ENCODE measurements at regions not wholly inside any gene's neighbourhood (a gene's known extent, or its start where the extent isn't known, plus 50 kb on each side); places are given as distances from the start of the nearest gene placed in this dataset.

- ChIA-PET CTCF (no interaction called here), POLR2A (ENCODE audit: unreplicated experiment) (no interaction called here)
- H3K14ac ChIP-seq (replicated peaks; ENCODE audit: low read depth, low read length), result no peak overlapping the region
- H4K20me1 ChIP-seq (ENCODE audit: insufficient read depth, low read length), result no peaks in the 10 kb centered on the region
- DNase-seq, result no peak
- intact Hi-C loops (cut with micrococcal nuclease), result no loop called here
- no peak overlapping the region for H2BK120ac ChIP-seq (ENCODE audit: low read depth, low read length)
- H3K9me1 ChIP-seq (ENCODE audit: insufficient read depth, low read length), result no peaks in the 10 kb centered on the region
- H3K27me3 ChIP-seq (ENCODE audit: control insufficient read depth, insufficient read depth, low read length), result no peaks in the 10 kb centered on the region
- H4K8ac ChIP-seq (ENCODE audit: low read depth in 2 of 2, low read length in 2 of 2), result no peak overlapping the region
- no peak for ATAC-seq (ENCODE audit: low read depth)
- H2BK5ac ChIP-seq (ENCODE audit: low read depth, low read length, poor library complexity, severe bottlenecking), result no peak overlapping the region
- H2AFZ ChIP-seq (replicated peaks; ENCODE audit: low read length, poor library complexity), result no peak overlapping the region
- no peak overlapping the region for H3K4me3 ChIP-seq (ENCODE audit: insufficient read depth, low read depth, low read length)
- dilution Hi-C loops (cut with HindIII; ENCODE audit: low sequenced_read_pairs, unreplicated experiment), result no loop called here
- WGBS, 2 experiments (ENCODE audit: extremely low coverage in 2 of 2, insufficient read length in 1 of 2), result no CpG with 5 or more reads among the region's 10 CpGs
- no peak overlapping the region for H3K23ac ChIP-seq (ENCODE audit: low read depth, low read length)
- H3K27ac ChIP-seq (ENCODE audit: insufficient read depth, low read length), result no peak overlapping the region
- no peak overlapping the region for H4K5ac ChIP-seq (ENCODE audit: low read depth, low read length)
- H2AK5ac ChIP-seq (ENCODE audit: low read depth, low read length), result no peak overlapping the region
- in situ Hi-C loops (cut with MboI; ENCODE audit: low sequenced_read_pairs), result no loop called here
- no peaks in the 10 kb centered on the region for H3K36me3 ChIP-seq (ENCODE audit: control insufficient read depth, insufficient read depth, low read length)
- H2BK20ac ChIP-seq (ENCODE audit: low read depth, low read length), result no peak overlapping the region
- TF ChIP-seq CEBPB (IDR thresholded peaks at IDR 0.05; ENCODE audit: low read depth, low read length), result no peak
- TF ChIP-seq RAD21 (IDR thresholded peaks at IDR 0.05; ENCODE audit: low read length), result no peak
- no peak for TF ChIP-seq MAZ (IDR thresholded peaks at IDR 0.05; ENCODE audit: borderline replicate concordance, low read depth, low read length)
- TF ChIP-seq FOS (IDR thresholded peaks at IDR 0.05; ENCODE audit: low read depth, low read length), result no peak
- TF ChIP-seq ELK1 (IDR thresholded peaks at IDR 0.05; ENCODE audit: borderline replicate concordance, low read depth, low read length), result no peak
- no peak for TF ChIP-seq NFE2L2 (IDR thresholded peaks at IDR 0.05; ENCODE audit: low read depth, low read length)
- TF ChIP-seq MXI1 (IDR thresholded peaks at IDR 0.05; ENCODE audit: borderline replicate concordance, low read depth, low read length), result no peak
- TF ChIP-seq USF2 (IDR thresholded peaks at IDR 0.05; ENCODE audit: low read depth, low read length), result no peak
- TF ChIP-seq MAFK (IDR thresholded peaks at IDR 0.05; ENCODE audit: low read depth, low read length), result no peak
- no peak for TF ChIP-seq RCOR1 (IDR thresholded peaks at IDR 0.05; ENCODE audit: insufficient replicate concordance, low read length)
- TF ChIP-seq CHD1 (IDR thresholded peaks at IDR 0.05; ENCODE audit: low read depth, low read length), result no peak
- TF ChIP-seq BHLHE40 (IDR thresholded peaks at IDR 0.05; ENCODE audit: low read depth, low read length), result no peak
- H3K9me3 ChIP-seq (ENCODE audit: control insufficient read depth, insufficient read depth, low read length), result peaks cover 46% of the 10 kb centered on the region
- no peaks in the 10 kb centered on the region for H3K79me1 ChIP-seq (ENCODE audit: low read depth in 1 of 2, low read length in 2 of 2)
- no peak overlapping the region for H2AK9ac ChIP-seq (replicated peaks; ENCODE audit: low read depth, low read length, poor library complexity)
- no peak overlapping the region for H3K4me2 ChIP-seq (ENCODE audit: low read depth, low read length)
- no peak overlapping the region for H4K91ac ChIP-seq (ENCODE audit: insufficient read depth, low read depth, low read length)
- no peak overlapping the region for H3K56ac ChIP-seq (ENCODE audit: extremely low read depth, insufficient read depth, low read length)
- H3K4me1 ChIP-seq (ENCODE audit: control insufficient read depth, insufficient read depth, low read length), result no peaks in the 10 kb centered on the region
- H3K4ac ChIP-seq (ENCODE audit: low read depth, low read length), result no peak overlapping the region
- no TSS peak for BruUV-seq (replicated peaks)
- no peak overlapping the region for H3K9ac ChIP-seq (ENCODE audit: low read depth, low read length)
- no peak overlapping the region for H3K18ac ChIP-seq (ENCODE audit: low read depth, low read length)
- no peak overlapping the region for H2BK15ac ChIP-seq (ENCODE audit: low read depth, low read length)
These were observed 68.8 kb upstream of the C1orf174 start for GRCh38 chr1:3968851-3969250.
